MM.1S (cell line): ENCODE measurements at regions not wholly inside any gene's neighbourhood (a gene's known extent, or its start where the extent isn't known, plus 50 kb on each side); places are given as distances from the start of the nearest gene placed in this dataset.

Experiments
- DNase-seq: peaks from one replicate; pipeline ENCODE4 v3.0.0-alpha.2; 2015
- H2AFZ ChIP-seq: fragments of 300-600 bp; sonication (generic); 2 replicates; pipeline ENCODE4 v1.6.0; 2016; ENCODE audit warnings: antibody characterized with exemption, low read length
- H3F3A ChIP-seq: fragments of 300-600 bp; sonication (generic); 2 replicates; pipeline ENCODE4 v1.6.1; 2016; ENCODE audit warnings: mild to moderate bottlenecking, antibody characterized with exemption, low read length, moderate library complexity, mixed read lengths; ENCODE audit not compliant: insufficient read depth
- H3K27ac ChIP-seq: fragments of 300-600 bp; sonication (generic); 2 replicates; pipeline ENCODE4 v1.5.1; 2016; ENCODE audit warnings: mild to moderate bottlenecking, low read length
- H3K27me3 ChIP-seq: fragments of 300-600 bp; sonication (generic); replicated peaks from 2 replicates; pipeline ENCODE4 v1.6.0; 2016; ENCODE audit warnings: low read length; ENCODE audit not compliant: insufficient read depth
- H3K36me3 ChIP-seq: fragments of 300-600 bp; sonication (generic); replicated peaks from 2 replicates; pipeline ENCODE4 v1.6.1; 2016; ENCODE audit warnings: mild to moderate bottlenecking, low read length, mixed read lengths; ENCODE audit not compliant: insufficient read depth
- H3K4me1 ChIP-seq: fragments of 300-600 bp; sonication (generic); 2 replicates; pipeline ENCODE4 v1.6.1; 2016; ENCODE audit warnings: low read length, mixed read lengths
- H3K4me2 ChIP-seq: fragments of 300-600 bp; sonication (generic); 2 replicates; pipeline ENCODE4 v1.6.0; 2016; ENCODE audit warnings: low read depth, low read length
- H3K4me3 ChIP-seq: fragments of 300-600 bp; sonication (generic); 2 replicates; pipeline ENCODE4 v1.5.1; 2016; ENCODE audit warnings: low read length, mixed read lengths
- H3K79me2 ChIP-seq: fragments of 300-600 bp; sonication (generic); 2 replicates; pipeline ENCODE4 v1.6.1; 2016; ENCODE audit warnings: mixed run types, low read length, mixed read lengths
- H3K9ac ChIP-seq: fragments of 300-600 bp; sonication (generic); 2 replicates; pipeline ENCODE4 v1.6.1; 2016; ENCODE audit warnings: low read length, mixed read lengths
- H3K9me2 ChIP-seq: fragments of 300-600 bp; sonication (generic); replicated peaks from 2 replicates; pipeline ENCODE4 v1.6.1; 2016; ENCODE audit warnings: mild to moderate bottlenecking, low read length, mixed read lengths; ENCODE audit not compliant: insufficient read depth
- H3K9me3 ChIP-seq: fragments of 300-600 bp; sonication (generic); replicated peaks from 2 replicates; pipeline ENCODE4 v1.6.1; 2016; ENCODE audit warnings: mild to moderate bottlenecking, low read length, mixed read lengths; ENCODE audit not compliant: insufficient read depth
- H4K20me1 ChIP-seq: fragments of 300-600 bp; sonication (generic); 2 replicates; pipeline ENCODE4 v1.6.1; 2016; ENCODE audit warnings: mild to moderate bottlenecking, low read length, moderate library complexity, mixed read lengths; ENCODE audit not compliant: insufficient read depth
- EZH2 ChIP-seq: fragments of 300-600 bp; sonication (generic); optimal IDR thresholded peaks from 2 replicates; pipeline ENCODE3; 2017; ENCODE audit warnings: low read depth, mild to moderate bottlenecking, antibody characterized with exemption, low read length, mixed read lengths
- EZH2phosphoT487 ChIP-seq: fragments of 300-600 bp; sonication (generic); IDR thresholded peaks from 2 replicates; pipeline ENCODE4 v1.6.1; 2018; ENCODE audit warnings: antibody characterized with exemption, low read length
- TF ChIP-seq, protein P1 (sequence below): fragments of 300-600 bp; sonication (generic); IDR thresholded peaks from 2 replicates; pipeline ENCODE4 v1.5.1; 2016; ENCODE audit warnings: antibody characterized with exemption, low read length, mixed read lengths

DNA sequence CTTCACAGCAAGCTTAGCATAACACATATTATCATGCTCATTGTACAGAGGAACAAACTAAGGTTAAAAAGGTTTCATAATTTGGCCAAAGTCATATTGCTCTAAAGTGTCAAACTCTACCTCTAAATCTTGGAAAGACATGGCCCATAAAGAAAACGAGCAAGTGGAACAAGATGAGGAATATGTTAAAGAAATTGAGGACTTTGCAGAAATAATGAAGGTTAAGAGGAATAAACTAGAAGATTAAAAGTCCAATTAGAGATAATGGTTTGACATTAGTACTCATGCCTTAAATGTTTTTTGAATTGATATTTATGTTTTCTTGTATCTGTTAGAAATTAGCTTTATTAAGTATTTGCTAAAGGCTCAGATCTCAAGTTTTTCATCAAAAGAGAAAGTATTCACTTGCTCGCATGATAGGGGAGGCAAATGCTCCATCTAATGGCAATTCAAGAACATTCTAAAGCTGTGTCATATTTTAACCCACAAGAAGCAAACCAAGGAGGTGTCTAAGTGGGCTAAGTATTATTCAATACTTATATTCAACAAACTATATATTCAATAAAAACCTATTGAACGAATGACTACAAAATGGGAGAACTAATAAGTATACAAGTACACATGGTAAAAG is 192.9 kb upstream of the SPTLC3 start:
- Histone ChIP-seq H3K27me3 (no peaks in the 10 kb centered on the region), H3K9me3 (no peaks in the 10 kb centered on the region), H3K4me2 (no peak overlapping the region), H3K9me2 (no peaks in the 10 kb centered on the region), H3K4me3 (no peak overlapping the region), H4K20me1 (no peaks in the 10 kb centered on the region), H3F3A (no peaks in the 10 kb centered on the region), H2AFZ (no peak overlapping the region), H3K36me3 (no peaks in the 10 kb centered on the region), H3K27ac (no peak overlapping the region), H3K4me1 (0 out of 2 replicates have a peak, but pooled peaks cover 6% of the 10 kb centered on the region), H3K9ac (no peak overlapping the region), H3K79me2 (no peaks in the 10 kb centered on the region)
- DNase-seq, result no peak
- TF ChIP-seq EZH2 (no peak), EZH2phosphoT487 (no peak)
- TF ChIP-seq, protein P1, sequence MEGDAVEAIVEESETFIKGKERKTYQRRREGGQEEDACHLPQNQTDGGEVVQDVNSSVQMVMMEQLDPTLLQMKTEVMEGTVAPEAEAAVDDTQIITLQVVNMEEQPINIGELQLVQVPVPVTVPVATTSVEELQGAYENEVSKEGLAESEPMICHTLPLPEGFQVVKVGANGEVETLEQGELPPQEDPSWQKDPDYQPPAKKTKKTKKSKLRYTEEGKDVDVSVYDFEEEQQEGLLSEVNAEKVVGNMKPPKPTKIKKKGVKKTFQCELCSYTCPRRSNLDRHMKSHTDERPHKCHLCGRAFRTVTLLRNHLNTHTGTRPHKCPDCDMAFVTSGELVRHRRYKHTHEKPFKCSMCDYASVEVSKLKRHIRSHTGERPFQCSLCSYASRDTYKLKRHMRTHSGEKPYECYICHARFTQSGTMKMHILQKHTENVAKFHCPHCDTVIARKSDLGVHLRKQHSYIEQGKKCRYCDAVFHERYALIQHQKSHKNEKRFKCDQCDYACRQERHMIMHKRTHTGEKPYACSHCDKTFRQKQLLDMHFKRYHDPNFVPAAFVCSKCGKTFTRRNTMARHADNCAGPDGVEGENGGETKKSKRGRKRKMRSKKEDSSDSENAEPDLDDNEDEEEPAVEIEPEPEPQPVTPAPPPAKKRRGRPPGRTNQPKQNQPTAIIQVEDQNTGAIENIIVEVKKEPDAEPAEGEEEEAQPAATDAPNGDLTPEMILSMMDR, result no peak

DNA sequence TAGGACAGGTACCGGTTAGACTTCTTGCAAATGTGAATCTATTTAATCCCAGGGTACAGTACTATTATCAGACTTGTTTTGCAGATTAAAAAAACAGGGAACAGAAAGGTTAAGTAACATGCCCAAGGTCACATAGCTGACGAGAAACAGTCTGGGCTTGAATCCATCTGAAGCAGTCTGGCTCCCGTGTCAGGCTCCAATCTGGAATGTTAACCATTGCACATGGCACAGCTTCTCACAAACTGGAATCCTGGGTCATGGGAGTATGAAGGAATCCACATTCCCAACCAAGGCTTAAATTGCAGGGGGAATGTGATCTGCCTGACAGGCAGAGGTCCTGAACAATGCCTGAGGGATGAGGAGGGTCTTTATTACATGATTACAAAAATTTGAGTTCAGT is 187.5 kb upstream of the SPTLC3 start:
- Histone ChIP-seq H3K9ac (no peak overlapping the region), H3K79me2 (no peaks in the 10 kb centered on the region), H3K36me3 (no peaks in the 10 kb centered on the region), H3K9me3 (no peaks in the 10 kb centered on the region), H3K4me1 (no peaks in the 10 kb centered on the region), H4K20me1 (no peaks in the 10 kb centered on the region), H2AFZ (no peak overlapping the region), H3K4me3 (no peak overlapping the region), H3K4me2 (no peak overlapping the region), H3F3A (no peaks in the 10 kb centered on the region), H3K27ac (no peak overlapping the region), H3K9me2 (no peaks in the 10 kb centered on the region), H3K27me3 (no peaks in the 10 kb centered on the region)
- no peak for TF ChIP-seq EZH2phosphoT487
- TF ChIP-seq, protein P1, result no peak
- no peak for DNase-seq

DNA sequence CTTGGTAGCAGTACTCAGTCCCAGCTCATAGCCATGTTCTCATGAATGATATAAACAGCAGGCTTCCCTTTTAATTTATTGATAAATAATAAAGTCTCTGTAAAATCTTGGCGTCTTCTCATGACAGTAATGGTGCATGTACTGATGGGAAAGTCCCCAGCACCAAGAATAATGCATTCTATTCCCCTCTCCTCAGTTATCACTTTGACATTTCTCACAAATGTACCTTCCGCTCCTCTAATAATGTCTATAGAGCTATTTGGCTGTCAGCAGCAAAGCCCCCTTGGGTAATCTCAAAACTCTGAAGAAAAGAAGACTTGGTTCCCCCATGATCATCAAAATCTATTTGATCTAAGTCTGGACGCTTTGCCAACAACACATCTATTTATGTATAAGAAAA is 185.0 kb upstream of the SPTLC3 start:
- DNase-seq, result no peak
- Histone ChIP-seq H3K4me1 (no peaks in the 10 kb centered on the region), H3K36me3 (no peaks in the 10 kb centered on the region), H3K9ac (no peak overlapping the region), H3K9me2 (no peaks in the 10 kb centered on the region), H3K4me2 (no peak overlapping the region), H3K79me2 (no peaks in the 10 kb centered on the region), H4K20me1 (no peaks in the 10 kb centered on the region), H3K4me3 (no peak overlapping the region), H3F3A (no peaks in the 10 kb centered on the region), H3K27ac (no peak overlapping the region), H2AFZ (no peak overlapping the region), H3K9me3 (no peaks in the 10 kb centered on the region), H3K27me3 (no peaks in the 10 kb centered on the region)
- TF ChIP-seq EZH2phosphoT487, result no peak

DNA sequence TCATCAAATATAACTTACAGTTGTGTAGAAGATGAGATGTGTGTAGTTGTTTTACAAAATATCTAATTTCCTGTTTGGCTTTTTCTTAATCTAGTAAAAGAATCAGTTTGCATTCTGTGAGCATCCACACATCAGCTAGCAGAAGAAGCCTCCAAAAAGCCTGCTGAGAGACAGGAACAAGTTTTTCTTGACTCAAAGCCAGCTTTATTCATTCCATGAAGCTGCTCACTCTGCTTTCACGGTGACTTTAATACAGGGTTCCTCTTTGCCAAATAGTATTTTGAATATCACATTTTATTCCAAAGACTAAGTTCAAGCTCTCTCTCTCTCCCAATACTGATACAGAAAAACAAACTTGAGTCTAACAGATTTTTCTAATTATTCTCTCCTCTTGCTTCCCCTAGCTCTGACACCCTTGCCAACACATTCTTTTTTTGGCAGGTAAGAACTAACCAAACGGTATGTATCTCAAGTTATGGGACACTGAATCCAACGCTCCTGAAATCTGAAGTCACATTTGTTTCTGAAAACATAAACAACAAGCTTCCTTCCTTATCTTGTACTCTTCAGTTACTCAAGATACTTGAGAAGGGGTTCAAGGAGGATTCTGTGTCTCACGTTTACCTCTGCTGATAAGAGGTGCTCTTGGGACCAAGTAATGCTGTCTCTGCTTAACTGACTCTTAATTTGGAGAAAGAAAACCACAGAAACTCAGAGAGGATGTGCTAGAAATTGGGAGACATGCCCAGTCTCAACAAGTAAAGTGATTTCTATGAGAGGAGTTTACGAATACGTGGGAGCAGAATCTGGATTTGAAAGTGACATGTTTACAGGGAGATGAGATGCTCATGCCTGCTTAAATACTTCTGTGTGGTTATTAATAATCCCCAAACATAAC is 184.2 kb upstream of the SPTLC3 start:
- Histone ChIP-seq H4K20me1 (no peaks in the 10 kb centered on the region), H3K36me3 (no peaks in the 10 kb centered on the region), H3K27ac (no peak overlapping the region), H3K4me3 (no peak overlapping the region), H3K9me2 (no peaks in the 10 kb centered on the region), H3K9ac (no peak overlapping the region), H3K79me2 (no peaks in the 10 kb centered on the region), H3K27me3 (no peaks in the 10 kb centered on the region), H3K4me1 (no peaks in the 10 kb centered on the region), H2AFZ (no peak overlapping the region), H3F3A (no peaks in the 10 kb centered on the region), H3K9me3 (no peaks in the 10 kb centered on the region), H3K4me2 (no peak overlapping the region)
- no peak for DNase-seq
- TF ChIP-seq EZH2 (no peak), EZH2phosphoT487 (no peak)
- TF ChIP-seq, protein P1, result no peak
